ENCODE measurements at regions not wholly inside any gene's neighbourhood (a gene's known extent, or its start where the extent isn't known, plus 50 kb on each side); places are given as distances from the start of the nearest gene placed in this dataset.

- Histone ChIP-seq H3K4me1 (ENCODE audit: control insufficient read depth, insufficient read depth, low read length) (no peaks in the 10 kb centered on the region), H3K9me3 (ENCODE audit: control insufficient read depth, low read length) (no peaks in the 10 kb centered on the region), H3K27me3 (ENCODE audit: control insufficient read depth, insufficient read depth, low read length, poor library complexity, severe bottlenecking) (no peaks in the 10 kb centered on the region), H3K36me3 (ENCODE audit: control insufficient read depth, insufficient read depth, low read length) (no peaks in the 10 kb centered on the region), H3K4me3 (ENCODE audit: insufficient read depth, low read depth, low read length) (no peak overlapping the region), H3K27ac (ENCODE audit: insufficient read depth, low read depth, low read length, poor library complexity, severe bottlenecking) (no peak overlapping the region)
- WGBS, 2 experiments = 91% methylated on average over 24 of the region's 24 CpGs
Observed at GRCh38 chr16:87227296-87227951, 89.8 kb downstream of the C16orf95 start.

DNA sequence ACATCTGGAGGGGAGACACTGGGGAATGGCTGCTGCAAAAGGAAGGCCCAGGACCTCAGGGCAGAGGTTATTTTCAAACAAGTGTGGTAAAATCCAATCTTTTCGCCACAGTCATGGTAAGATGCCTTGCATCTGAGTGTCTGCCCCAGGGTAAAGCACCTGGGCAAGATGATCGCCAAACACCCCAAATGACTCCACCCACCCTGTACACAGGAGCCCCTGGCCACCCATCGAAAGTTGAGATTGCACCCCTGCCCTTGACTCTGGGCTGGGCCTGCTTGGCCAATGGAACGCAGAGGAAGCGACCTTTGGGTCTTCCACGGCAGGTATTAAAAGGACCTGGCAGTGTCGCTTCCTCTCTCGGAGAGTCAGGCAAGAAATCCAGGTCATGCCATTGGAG lies 88.8 kb downstream of the C16orf95 start:
- Histone ChIP-seq H3K4me1 (ENCODE audit: control insufficient read depth, insufficient read depth, low read length) (no peaks in the 10 kb centered on the region), H3K4me3 (ENCODE audit: insufficient read depth, low read depth, low read length) (no peak overlapping the region), H3K9me3 (ENCODE audit: control insufficient read depth, low read length) (no peaks in the 10 kb centered on the region), H3K27me3 (ENCODE audit: control insufficient read depth, insufficient read depth, low read length, poor library complexity, severe bottlenecking) (no peaks in the 10 kb centered on the region), H3K36me3 (ENCODE audit: control insufficient read depth, insufficient read depth, low read length) (no peaks in the 10 kb centered on the region), H3K27ac (ENCODE audit: insufficient read depth, low read depth, low read length, poor library complexity, severe bottlenecking) (no peak overlapping the region)
- WGBS, 2 experiments = 93 to 95% methylated on average over 8 of the region's 8 CpGs

- Histone ChIP-seq H3K9me3 (ENCODE audit: control insufficient read depth, low read length) (no peaks in the 10 kb centered on the region), H3K4me1 (ENCODE audit: control insufficient read depth, insufficient read depth, low read length) (no peaks in the 10 kb centered on the region), H3K27ac (ENCODE audit: insufficient read depth, low read depth, low read length, poor library complexity, severe bottlenecking) (no peak overlapping the region), H3K27me3 (ENCODE audit: control insufficient read depth, insufficient read depth, low read length, poor library complexity, severe bottlenecking) (no peaks in the 10 kb centered on the region), H3K36me3 (ENCODE audit: control insufficient read depth, insufficient read depth, low read length) (no peaks in the 10 kb centered on the region), H3K4me3 (ENCODE audit: insufficient read depth, low read depth, low read length) (no peak overlapping the region)
- 87 to 89% methylated on average over 16 to 18 of the region's 18 CpGs for WGBS, 2 experiments
Observed at GRCh38 chr16:87229230-87230188, 87.7 kb downstream of the C16orf95 start.

- H3K9me3 ChIP-seq (ENCODE audit: control insufficient read depth, low read length) = no peaks in the 10 kb centered on the region
- WGBS, 2 experiments = 93 to 98% methylated on average over 4 of the region's 4 CpGs
- no peak overlapping the region for H3K27ac ChIP-seq (ENCODE audit: insufficient read depth, low read depth, low read length, poor library complexity, severe bottlenecking)
- no peaks in the 10 kb centered on the region for H3K27me3 ChIP-seq (ENCODE audit: control insufficient read depth, insufficient read depth, low read length, poor library complexity, severe bottlenecking)
- no peak overlapping the region for H3K4me3 ChIP-seq (ENCODE audit: insufficient read depth, low read depth, low read length)
- H3K36me3 ChIP-seq (ENCODE audit: control insufficient read depth, insufficient read depth, low read length) = no peaks in the 10 kb centered on the region
- no peaks in the 10 kb centered on the region for H3K4me1 ChIP-seq (ENCODE audit: control insufficient read depth, insufficient read depth, low read length)
Observed at GRCh38 chr16:87230571-87230970, 86.6 kb downstream of the C16orf95 start.

DNA sequence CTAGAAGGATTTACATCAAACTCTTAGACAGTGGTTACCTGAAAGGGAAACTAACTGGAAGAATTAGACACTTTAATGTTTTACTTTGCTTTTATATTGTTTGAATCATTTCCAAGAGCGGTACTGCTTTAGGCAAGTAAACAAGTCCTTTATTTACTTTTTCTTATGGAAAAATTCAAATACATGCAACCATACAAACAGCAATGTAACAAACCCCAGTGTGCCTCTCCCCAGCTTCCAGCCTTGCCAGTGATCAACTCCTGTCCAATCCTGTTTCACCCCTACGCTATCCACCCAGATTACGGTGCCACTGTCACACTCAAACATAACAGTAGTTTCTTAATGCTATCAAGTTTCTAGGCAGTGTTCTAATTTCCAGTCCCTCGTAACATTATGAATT lies 85.9 kb downstream of the C16orf95 start:
- Histone ChIP-seq H3K9me3 (ENCODE audit: control insufficient read depth, low read length) (no peaks in the 10 kb centered on the region), H3K4me1 (ENCODE audit: control insufficient read depth, insufficient read depth, low read length) (no peaks in the 10 kb centered on the region), H3K36me3 (ENCODE audit: control insufficient read depth, insufficient read depth, low read length) (no peaks in the 10 kb centered on the region), H3K27me3 (ENCODE audit: control insufficient read depth, insufficient read depth, low read length, poor library complexity, severe bottlenecking) (no peaks in the 10 kb centered on the region), H3K27ac (ENCODE audit: insufficient read depth, low read depth, low read length, poor library complexity, severe bottlenecking) (no peak overlapping the region), H3K4me3 (ENCODE audit: insufficient read depth, low read depth, low read length) (no peak overlapping the region)
- WGBS, 2 experiments = 95 to 96% methylated on average over 4 of the region's 4 CpGs

- WGBS, 2 experiments = 95 to 96% methylated on average over 1 of the region's 1 CpG
- no peak overlapping the region for H3K27ac ChIP-seq (ENCODE audit: insufficient read depth, low read depth, low read length, poor library complexity, severe bottlenecking)
- no peak overlapping the region for H3K4me3 ChIP-seq (ENCODE audit: insufficient read depth, low read depth, low read length)
- no peaks in the 10 kb centered on the region for H3K9me3 ChIP-seq (ENCODE audit: control insufficient read depth, low read length)
- H3K4me1 ChIP-seq (ENCODE audit: control insufficient read depth, insufficient read depth, low read length) = no peaks in the 10 kb centered on the region
- H3K36me3 ChIP-seq (ENCODE audit: control insufficient read depth, insufficient read depth, low read length) = no peaks in the 10 kb centered on the region
- no peaks in the 10 kb centered on the region for H3K27me3 ChIP-seq (ENCODE audit: control insufficient read depth, insufficient read depth, low read length, poor library complexity, severe bottlenecking)
Observed at GRCh38 chr16:87231911-87232310, 85.3 kb downstream of the C16orf95 start.

GRCh38 chr16:87233928-87234327 lies 83.3 kb downstream of the C16orf95 start:
- Histone ChIP-seq H3K9me3 (ENCODE audit: control insufficient read depth, low read length) (no peaks in the 10 kb centered on the region), H3K4me3 (ENCODE audit: insufficient read depth, low read depth, low read length) (no peak overlapping the region), H3K27ac (ENCODE audit: insufficient read depth, low read depth, low read length, poor library complexity, severe bottlenecking) (no peak overlapping the region), H3K27me3 (ENCODE audit: control insufficient read depth, insufficient read depth, low read length, poor library complexity, severe bottlenecking) (no peaks in the 10 kb centered on the region), H3K36me3 (ENCODE audit: control insufficient read depth, insufficient read depth, low read length) (no peaks in the 10 kb centered on the region), H3K4me1 (ENCODE audit: control insufficient read depth, insufficient read depth, low read length) (no peaks in the 10 kb centered on the region)
- 72% methylated on average over 10 of the region's 10 CpGs for WGBS, 2 experiments

GRCh38 chr16:87234601-87235000 lies 82.6 kb downstream of the C16orf95 start:
- WGBS, 2 experiments = 83% methylated on average over 8 of the region's 8 CpGs
- Histone ChIP-seq H3K4me3 (ENCODE audit: insufficient read depth, low read depth, low read length) (no peak overlapping the region), H3K9me3 (ENCODE audit: control insufficient read depth, low read length) (no peaks in the 10 kb centered on the region), H3K27ac (ENCODE audit: insufficient read depth, low read depth, low read length, poor library complexity, severe bottlenecking) (no peak overlapping the region), H3K4me1 (ENCODE audit: control insufficient read depth, insufficient read depth, low read length) (no peaks in the 10 kb centered on the region), H3K27me3 (ENCODE audit: control insufficient read depth, insufficient read depth, low read length, poor library complexity, severe bottlenecking) (no peaks in the 10 kb centered on the region), H3K36me3 (ENCODE audit: control insufficient read depth, insufficient read depth, low read length) (no peaks in the 10 kb centered on the region)

- no peaks in the 10 kb centered on the region for H3K4me1 ChIP-seq (ENCODE audit: control insufficient read depth, insufficient read depth, low read length)
- 72 to 74% methylated on average over 15 of the region's 15 CpGs for WGBS, 2 experiments
- no peak overlapping the region for H3K4me3 ChIP-seq (ENCODE audit: insufficient read depth, low read depth, low read length)
- H3K9me3 ChIP-seq (ENCODE audit: control insufficient read depth, low read length) = no peaks in the 10 kb centered on the region
- no peaks in the 10 kb centered on the region for H3K36me3 ChIP-seq (ENCODE audit: control insufficient read depth, insufficient read depth, low read length)
- H3K27me3 ChIP-seq (ENCODE audit: control insufficient read depth, insufficient read depth, low read length, poor library complexity, severe bottlenecking) = no peaks in the 10 kb centered on the region
- H3K27ac ChIP-seq (ENCODE audit: insufficient read depth, low read depth, low read length, poor library complexity, severe bottlenecking) = no peak overlapping the region
Observed at GRCh38 chr16:87235810-87236515, 81.2 kb downstream of the C16orf95 start.
